ENCODE measurements at regions not wholly inside any gene's neighbourhood (a gene's known extent, or its start where the extent isn't known, plus 50 kb on each side); places are given as distances from the start of the nearest gene placed in this dataset.
A peak's percentile ranks its signal among the peaks of the same experiment; 100 is the strongest.
"Not testable (repeated sequence)": the region's sequence is repeated elsewhere in the genome, so short reads cannot be mapped to it uniquely, and the experiment has no call there.

DNA sequence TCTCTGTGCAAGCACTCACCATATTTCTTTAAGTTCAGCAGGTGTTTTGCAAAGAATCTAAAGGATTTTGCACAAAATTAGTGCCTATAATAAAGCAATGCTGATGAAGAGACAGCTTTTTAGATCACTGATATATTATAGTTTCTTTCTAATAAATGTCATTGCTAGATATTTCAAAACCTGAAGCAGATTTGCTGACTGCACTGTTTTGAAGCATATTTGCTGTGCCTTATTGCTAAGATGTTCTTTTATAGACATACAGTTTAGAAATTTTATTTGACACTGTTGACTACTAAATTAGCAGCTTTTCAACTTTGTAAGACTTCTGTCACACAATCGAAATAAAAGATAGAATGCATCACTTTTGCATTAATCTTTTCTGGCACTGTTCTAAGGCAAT is 620.9 kb upstream of the CELF4 start:
- no peak for DNase-seq (ENCODE audit: low spot score)

GRCh38 chr18:38174594-38174993 is 609.0 kb upstream of the CELF4 start:
- DNase-seq (ENCODE audit: low spot score): no peak

DNA sequence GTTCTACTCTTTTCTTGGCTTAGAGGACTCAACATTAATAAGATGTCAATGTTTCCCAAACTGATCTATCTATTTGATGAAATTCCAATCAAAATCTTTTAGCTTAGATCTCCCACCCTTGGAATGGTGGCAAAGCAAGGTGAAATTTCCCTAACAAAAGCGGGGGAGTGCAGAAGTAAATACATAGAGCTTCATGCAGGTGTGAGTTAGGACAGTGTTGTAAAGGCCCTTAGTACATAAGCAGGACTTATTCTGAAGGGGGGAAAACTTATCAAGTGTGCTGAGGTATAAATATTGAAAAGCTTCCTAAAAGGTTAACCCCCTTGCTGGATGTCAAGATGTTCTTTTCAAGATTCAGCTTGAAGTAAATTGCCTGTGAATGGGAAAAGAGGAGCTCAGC is 608.6 kb upstream of the CELF4 start:
- no peak for DNase-seq (ENCODE audit: low spot score)

DNA sequence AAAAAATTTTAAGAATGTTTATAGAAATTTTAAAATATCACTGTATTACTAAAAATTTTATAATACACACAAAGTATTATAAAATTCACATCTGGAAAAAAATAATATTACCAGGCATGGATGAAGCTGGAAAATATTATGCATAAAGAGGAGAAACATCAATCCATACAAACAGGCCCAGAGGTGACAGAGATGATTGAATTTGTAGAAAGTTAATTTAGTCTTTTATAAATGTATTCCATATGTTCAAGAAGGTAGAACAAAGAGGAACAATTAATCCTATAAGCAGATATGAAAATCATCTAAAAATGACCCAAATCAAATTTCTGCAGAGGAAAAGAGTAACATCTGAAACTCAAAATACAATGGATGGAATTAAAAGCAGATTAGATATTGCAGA is 605.2 kb upstream of the CELF4 start:
- DNase-seq (ENCODE audit: low spot score): no peak

GRCh38 chr18:38167623-38168022 is 602.0 kb upstream of the CELF4 start:
- DNase-seq (ENCODE audit: low spot score): no peak

DNA sequence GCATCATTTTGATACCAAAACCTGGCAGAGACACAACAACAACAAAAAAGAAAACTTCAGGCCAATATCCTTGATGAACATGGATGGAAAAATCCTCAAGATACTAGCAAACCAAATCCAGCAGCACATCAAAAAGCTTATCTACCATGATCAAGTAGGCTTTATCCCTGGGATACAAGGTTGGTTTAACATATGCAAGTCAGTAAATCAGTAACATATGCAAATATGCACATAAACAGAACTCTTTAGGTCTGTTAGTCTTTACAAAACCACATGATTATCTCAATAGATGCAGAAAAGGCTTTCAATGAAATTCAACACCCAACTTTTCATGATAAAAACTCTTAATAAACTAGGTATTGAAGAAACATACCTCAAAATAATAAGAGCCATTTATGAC is 587.5 kb upstream of the CELF4 start:
- DNase-seq (ENCODE audit: low spot score): not testable (repeated sequence)

DNA sequence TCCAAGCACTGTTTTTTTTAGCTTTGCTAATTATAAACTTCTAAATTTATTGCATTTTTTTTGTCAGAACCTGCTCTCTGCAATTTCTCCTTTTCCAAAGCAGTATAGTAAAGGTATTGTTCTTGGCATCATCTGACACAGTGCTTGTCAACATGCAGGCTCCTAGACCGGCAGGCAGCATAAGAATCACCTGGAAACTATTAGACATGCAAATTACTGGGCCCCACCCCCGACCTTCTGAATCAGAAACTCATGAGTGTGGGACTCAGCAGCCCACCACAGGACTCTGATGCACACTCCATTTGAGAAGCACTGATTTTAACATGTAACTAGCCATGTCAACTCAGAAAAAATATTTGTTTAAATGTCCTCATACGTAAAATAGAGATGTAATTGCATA is 551.1 kb upstream of the CELF4 start:
- no peak for DNase-seq (ENCODE audit: low spot score)

GRCh38 chr18:38115201-38115600 is 549.6 kb upstream of the CELF4 start:
- peak; percentile 23 for DNase-seq (ENCODE audit: low spot score)

GRCh38 chr18:38087538-38087937 is 521.9 kb upstream of the CELF4 start:
- DNase-seq (ENCODE audit: low spot score): no peak

DNA sequence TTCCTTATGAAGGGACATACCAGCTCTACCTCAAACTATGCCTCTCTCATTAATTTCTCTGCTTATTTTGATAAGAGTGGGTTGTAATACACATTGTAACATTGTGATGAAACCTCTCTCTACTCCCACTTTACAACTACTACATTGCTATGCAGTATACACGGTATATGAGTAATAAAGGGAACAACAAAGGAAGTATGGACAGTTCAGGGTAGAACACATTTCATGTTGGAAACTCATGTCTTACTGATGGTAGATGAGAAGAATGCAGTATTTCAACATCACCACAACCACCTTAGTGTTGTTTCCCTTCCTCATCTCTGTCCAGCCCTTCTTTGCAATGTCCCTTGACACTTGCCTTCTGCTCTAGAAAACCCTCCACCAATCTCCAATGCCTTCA is 515.9 kb upstream of the CELF4 start:
- no peak for DNase-seq (ENCODE audit: low spot score)

- DNase-seq (ENCODE audit: low spot score): no peak
These were observed 511.6 kb upstream of the CELF4 start for GRCh38 chr18:38077229-38077628.

DNA sequence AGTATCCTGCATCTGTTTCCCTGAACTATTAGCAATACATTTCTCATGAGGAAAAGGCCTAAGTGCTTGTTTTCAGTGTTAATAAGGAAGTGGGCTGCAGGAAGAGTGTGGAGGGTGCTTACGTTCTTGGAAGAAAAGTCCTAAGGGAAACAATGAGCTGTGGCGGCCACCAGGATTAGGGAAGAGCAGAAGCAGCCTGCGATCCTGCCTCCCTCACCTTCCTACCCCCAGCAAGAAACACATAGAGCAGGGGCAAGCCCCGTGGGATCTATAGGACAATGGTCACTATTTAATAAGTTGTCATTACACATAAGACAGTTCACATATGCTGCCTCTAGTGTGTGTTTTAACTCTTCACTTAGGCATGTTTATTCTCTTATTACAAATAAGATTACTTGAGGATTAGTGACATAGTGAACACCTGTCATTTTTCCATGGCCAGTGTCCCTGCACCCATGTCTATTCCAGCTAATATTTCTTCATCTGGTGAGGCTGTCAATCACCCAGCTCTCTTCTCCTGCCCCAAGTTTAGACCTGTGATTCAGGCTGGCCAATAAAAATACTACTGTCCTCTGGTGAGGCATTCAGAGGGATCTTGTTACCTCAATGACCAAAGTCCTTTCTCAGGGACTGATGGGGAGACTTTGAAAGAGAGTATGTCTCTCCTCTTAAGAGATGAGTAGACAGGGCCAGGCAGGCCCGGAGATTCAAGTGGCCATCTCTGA is 510.9 kb upstream of the CELF4 start:
- no peak for DNase-seq (ENCODE audit: low spot score)

DNA sequence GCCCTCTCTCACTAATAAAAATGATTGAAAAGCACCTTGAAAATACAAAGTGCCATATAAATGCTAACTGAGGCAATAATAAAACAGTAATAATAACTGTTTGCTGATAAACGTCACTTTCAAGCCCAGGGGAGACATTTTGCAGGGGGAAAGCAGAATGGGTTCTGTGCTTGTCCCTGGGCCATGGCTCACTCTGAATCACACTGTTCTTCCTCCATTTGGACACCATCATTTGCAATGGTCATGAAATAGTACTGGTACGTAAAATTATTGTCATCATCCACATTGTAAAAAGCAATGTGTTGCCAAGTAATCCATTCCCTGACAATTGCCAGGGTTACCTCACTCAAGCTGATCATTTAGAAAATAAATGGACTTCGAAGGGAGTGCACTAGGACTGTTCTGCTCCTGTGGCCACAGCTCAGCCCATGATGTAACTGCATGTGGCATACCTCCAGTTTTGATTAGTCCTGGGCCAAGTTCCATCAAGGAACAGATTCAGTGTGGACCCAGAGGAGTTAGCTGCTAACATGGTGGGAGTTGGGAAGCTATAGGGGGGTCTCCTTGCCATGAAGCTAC is 508.8 kb upstream of the CELF4 start:
- DNase-seq (ENCODE audit: low spot score): no peak

DNA sequence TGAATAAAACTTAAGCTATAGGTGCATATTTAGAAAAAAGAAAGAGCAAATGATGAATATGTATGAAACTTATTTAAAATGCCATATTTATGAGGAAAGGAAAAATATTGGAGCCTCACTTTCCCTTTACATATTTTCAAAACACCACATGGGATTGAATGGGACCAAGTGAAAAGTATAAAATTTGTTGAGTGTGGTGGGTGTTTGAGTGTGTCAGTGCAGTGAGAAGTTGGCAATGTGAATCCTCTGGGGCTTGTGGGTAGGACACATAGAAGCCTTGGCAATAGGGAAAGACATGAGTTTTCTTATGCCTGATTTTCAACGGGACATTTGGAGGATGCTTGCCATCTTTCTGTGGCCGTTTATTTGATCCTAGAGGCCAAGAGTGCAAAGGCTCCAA is 502.2 kb upstream of the CELF4 start:
- no peak for DNase-seq (ENCODE audit: low spot score)

GRCh38 chr18:38067086-38067485 is 501.5 kb upstream of the CELF4 start:
- DNase-seq (ENCODE audit: low spot score): no peak

DNA sequence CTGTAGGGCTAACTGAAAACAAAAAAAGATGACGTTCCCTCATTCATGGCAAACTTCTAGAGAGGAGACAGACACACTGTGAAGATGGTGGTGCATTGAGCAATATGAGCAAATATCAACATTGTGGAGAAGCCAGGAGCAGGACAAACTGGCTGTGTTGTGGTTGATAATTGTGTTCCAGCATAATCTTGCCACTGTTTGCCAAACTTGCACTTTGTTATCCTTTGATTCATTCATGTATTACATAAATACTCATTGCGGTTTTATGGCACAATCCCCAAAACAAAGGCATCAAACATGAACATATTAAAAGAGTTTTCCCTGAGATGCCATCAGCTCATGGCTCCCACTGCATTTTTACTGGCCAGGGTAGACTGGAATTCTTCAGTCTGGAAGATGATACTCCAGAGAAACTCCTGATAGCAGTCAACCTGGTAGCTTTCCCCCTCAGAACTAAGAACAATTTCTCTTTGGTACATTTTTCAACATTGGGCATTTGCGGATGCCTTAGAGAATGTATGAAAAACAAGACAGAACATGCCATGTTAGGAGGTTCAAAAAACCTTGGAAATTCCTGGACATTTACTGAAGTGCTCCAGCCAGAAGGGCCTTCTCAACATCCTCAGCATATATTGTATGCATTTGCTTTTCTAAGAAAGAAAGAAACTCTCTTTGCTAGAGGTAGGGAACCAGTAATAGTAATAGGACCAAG is 487.4 kb upstream of the CELF4 start:
- DNase-seq (ENCODE audit: low spot score): peak; percentile 67

DNA sequence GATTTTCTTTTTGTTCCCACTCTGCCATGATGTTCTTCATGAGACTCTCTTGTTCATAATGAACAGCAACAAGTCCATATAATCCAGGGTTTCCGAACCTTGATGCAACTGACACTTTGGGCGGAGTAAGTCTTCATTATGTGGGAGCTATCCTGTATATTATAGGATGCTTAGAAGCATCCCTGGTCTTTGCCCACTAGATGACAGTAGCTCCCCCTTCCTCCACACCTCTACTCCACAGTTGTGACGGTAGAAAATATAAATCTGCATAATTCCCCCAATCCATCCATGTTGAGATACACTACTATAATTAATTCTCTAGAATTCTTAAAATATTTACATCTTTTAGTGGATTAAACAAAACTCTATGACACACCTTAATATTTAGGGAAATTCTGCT is 482.2 kb upstream of the CELF4 start:
- DNase-seq (ENCODE audit: low spot score): no peak

DNA sequence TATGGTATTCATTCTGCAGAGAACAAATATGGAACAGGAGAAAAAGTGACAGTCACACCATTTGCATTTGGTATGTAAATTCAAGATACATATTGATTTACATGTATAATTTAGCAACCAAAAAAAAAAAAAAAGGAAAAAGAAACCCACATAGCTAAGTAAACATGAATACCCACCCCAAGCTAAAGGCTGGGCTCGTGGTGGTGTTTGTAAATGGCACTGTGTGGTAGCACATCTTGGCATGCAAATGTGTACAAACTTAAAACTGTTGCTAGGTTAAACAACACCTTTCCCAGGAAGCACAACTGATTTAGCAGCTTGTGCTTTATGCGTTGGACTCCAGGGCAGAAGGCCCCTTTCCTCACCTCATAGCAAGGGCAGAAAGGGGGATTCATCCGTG is 481.1 kb upstream of the CELF4 start:
- no peak for DNase-seq (ENCODE audit: low spot score)

DNA sequence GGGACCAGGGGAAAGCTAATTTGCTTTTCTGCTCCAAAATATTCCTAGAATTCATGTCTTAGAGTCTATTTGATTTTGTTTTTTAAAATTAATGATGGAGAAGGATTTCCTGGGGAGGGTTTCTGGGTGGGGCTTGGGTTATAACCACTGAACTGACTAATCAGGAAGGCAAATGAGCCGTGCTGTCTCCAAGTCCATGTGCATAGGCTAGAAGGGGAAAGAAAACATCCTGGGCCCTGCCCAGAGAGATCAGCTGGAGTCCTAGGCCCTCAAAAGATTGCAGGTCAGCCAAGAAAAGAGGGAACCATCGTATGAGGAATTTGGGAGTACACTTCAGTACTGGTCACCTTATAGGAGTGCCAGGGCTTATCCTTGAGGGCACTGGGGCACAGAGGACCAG is 480.2 kb upstream of the CELF4 start:
- DNase-seq (ENCODE audit: low spot score): no peak

GRCh38 chr18:38042211-38042890 is 476.8 kb upstream of the CELF4 start:
- DNase-seq (ENCODE audit: low spot score): no peak

- DNase-seq (ENCODE audit: low spot score): no peak
These were observed 472.6 kb upstream of the CELF4 start for GRCh38 chr18:38038242-38038641.

GRCh38 chr18:38035193-38035592 is 469.6 kb upstream of the CELF4 start:
- peak; percentile 1 for DNase-seq (ENCODE audit: low spot score)

- DNase-seq (ENCODE audit: low spot score): no peak
These were observed 467.7 kb upstream of the CELF4 start for GRCh38 chr18:38033282-38033681.
